ENCODE measurements at regions not wholly inside any gene's neighbourhood (a gene's known extent, or its start where the extent isn't known, plus 50 kb on each side); places are given as distances from the start of the nearest gene placed in this dataset.

DNA sequence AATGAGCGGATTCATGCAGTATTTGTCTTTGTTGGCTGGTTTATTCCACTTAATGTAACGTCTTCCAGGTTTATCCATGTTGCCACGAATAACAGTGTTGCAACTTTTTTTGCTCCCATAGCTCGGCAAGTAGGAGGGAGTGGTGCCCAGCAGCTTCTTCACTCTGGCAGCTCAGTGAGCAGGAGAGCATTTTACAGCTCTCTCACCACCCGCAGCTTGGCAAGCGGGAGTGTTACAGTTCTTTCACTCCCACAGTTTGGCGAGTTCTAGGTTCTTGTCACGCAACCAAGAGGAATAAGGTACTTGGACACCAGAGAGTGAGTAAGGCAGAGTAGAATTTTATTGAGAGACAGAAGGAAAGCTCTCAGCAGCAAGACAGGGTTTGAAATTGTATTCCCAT lies 935.2 kb downstream of the TBL1XR1 start:
- TF ChIP-seq, protein P1, sequence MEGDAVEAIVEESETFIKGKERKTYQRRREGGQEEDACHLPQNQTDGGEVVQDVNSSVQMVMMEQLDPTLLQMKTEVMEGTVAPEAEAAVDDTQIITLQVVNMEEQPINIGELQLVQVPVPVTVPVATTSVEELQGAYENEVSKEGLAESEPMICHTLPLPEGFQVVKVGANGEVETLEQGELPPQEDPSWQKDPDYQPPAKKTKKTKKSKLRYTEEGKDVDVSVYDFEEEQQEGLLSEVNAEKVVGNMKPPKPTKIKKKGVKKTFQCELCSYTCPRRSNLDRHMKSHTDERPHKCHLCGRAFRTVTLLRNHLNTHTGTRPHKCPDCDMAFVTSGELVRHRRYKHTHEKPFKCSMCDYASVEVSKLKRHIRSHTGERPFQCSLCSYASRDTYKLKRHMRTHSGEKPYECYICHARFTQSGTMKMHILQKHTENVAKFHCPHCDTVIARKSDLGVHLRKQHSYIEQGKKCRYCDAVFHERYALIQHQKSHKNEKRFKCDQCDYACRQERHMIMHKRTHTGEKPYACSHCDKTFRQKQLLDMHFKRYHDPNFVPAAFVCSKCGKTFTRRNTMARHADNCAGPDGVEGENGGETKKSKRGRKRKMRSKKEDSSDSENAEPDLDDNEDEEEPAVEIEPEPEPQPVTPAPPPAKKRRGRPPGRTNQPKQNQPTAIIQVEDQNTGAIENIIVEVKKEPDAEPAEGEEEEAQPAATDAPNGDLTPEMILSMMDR (conservative IDR thresholded peaks at IDR 0.05; ENCODE audit: low read depth, low read length): no peak
- TF ChIP-seq EZH2 (IDR thresholded peaks at IDR 0.05; ENCODE audit: borderline replicate concordance, low read depth, low read length, poor library complexity, severe bottlenecking): no peak
